ENCODE measurements at regions not wholly inside any gene's neighbourhood (a gene's known extent, or its start where the extent isn't known, plus 50 kb on each side); places are given as distances from the start of the nearest gene placed in this dataset.

DNA sequence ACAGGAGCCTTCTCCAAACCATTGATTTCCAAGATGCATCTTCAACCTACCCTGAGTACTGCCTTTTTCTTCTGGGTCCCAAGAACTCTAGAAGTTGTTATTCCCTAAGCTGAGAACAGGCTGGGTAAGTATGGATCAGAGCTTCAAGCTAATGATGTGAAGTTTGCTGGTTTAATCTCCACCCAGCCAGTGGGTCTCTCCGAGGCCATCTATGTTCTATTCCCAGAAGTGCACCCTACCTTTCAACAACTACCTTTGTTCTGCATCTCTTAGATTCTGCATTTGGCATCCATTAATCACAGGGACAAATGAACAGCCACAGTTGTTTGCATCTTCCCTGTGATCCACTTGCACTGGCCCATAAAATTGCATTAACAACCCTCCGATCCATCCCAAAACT, 246.2 kb downstream of the HIVEP2 start:
- Histone ChIP-seq H3K27me3 (replicated peaks in 1 of 4; ENCODE audit: control extremely low read depth in 1 of 4, control insufficient read depth in 3 of 4, insufficient read depth in 4 of 4, low read length in 3 of 4) (no peaks in the 10 kb centered on the region), H3K4me3 (ENCODE audit: control extremely low read depth in 1 of 5, extremely low read depth in 1 of 5, insufficient read depth in 1 of 5, low read depth in 2 of 5, low read length in 4 of 5) (no peak overlapping the region), H3K79me2 (ENCODE audit: control insufficient read depth, insufficient read depth, low read length) (no peaks in the 10 kb centered on the region), H4K20me1 (ENCODE audit: control insufficient read depth, insufficient read depth, low read length, poor library complexity, severe bottlenecking) (no peaks in the 10 kb centered on the region), H2AFZ (ENCODE audit: insufficient read depth, low read depth, low read length, poor library complexity, severe bottlenecking) (no peak overlapping the region), H3K27ac (ENCODE audit: low read length in 2 of 2) (no peak overlapping the region), H3K9me3 (ENCODE audit: control extremely low read depth in 1 of 3, control insufficient read depth in 2 of 3, insufficient read depth in 1 of 3, low read length in 2 of 3) (peaks cover 0 to 3% (median 0%) of the 10 kb centered on the region in 3 donors), H3K4me2 (replicated peaks; ENCODE audit: low read depth, low read length, poor library complexity, severe bottlenecking) (no peak overlapping the region), H3K4me1 (ENCODE audit: control insufficient read depth in 2 of 2, insufficient read depth in 2 of 2, low read length in 2 of 2) (peaks cover 23 to 24% of the 10 kb centered on the region in 2 donors), H3K36me3 (replicated peaks in 1 of 2; ENCODE audit: control extremely low read depth in 1 of 2, control insufficient read depth in 1 of 2, extremely low read depth in 1 of 2, insufficient read depth in 2 of 2, low read length in 1 of 2) (no peaks in the 10 kb centered on the region), H3K9ac (ENCODE audit: low read length) (no peak overlapping the region)
- ChIA-PET CTCF (interaction anchor here (0.9 to 9.7 kb wide), 5 partner anchors 19 to 729 kb away, joined by 3 to 159 read pairs (median 10); no protein-coding TSS in a partner anchor), POLR2A (no interaction called here)
- 90% methylated on average over 2 of the region's 2 CpGs for WGBS (ENCODE audit: insufficient coverage)
- H3K27ac Mint-ChIP-seq, result no peak overlapping the region
- TF ChIP-seq EZH2 (IDR thresholded peaks at IDR 0.05; ENCODE audit: borderline replicate concordance, insufficient read depth, low read depth, low read length, poor library complexity, severe bottlenecking), result no peak
- TF ChIP-seq, protein P1, sequence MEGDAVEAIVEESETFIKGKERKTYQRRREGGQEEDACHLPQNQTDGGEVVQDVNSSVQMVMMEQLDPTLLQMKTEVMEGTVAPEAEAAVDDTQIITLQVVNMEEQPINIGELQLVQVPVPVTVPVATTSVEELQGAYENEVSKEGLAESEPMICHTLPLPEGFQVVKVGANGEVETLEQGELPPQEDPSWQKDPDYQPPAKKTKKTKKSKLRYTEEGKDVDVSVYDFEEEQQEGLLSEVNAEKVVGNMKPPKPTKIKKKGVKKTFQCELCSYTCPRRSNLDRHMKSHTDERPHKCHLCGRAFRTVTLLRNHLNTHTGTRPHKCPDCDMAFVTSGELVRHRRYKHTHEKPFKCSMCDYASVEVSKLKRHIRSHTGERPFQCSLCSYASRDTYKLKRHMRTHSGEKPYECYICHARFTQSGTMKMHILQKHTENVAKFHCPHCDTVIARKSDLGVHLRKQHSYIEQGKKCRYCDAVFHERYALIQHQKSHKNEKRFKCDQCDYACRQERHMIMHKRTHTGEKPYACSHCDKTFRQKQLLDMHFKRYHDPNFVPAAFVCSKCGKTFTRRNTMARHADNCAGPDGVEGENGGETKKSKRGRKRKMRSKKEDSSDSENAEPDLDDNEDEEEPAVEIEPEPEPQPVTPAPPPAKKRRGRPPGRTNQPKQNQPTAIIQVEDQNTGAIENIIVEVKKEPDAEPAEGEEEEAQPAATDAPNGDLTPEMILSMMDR (IDR thresholded peaks at IDR 0.05), result no peak
- H3K4me1 Mint-ChIP-seq, result peaks cover 21% of the 10 kb centered on the region
- H3K4me3 Mint-ChIP-seq, result no peak overlapping the region
- intact Hi-C loops (cut with micrococcal nuclease), result no loop called here
- DNase-seq (no peak), ATAC-seq (ENCODE audit: low read depth) (no peak)
- H3K27me3 Mint-ChIP-seq, result no peaks in the 10 kb centered on the region
- H3K9me3 Mint-ChIP-seq (ENCODE audit: insufficient read depth), result no peaks in the 10 kb centered on the region

DNA sequence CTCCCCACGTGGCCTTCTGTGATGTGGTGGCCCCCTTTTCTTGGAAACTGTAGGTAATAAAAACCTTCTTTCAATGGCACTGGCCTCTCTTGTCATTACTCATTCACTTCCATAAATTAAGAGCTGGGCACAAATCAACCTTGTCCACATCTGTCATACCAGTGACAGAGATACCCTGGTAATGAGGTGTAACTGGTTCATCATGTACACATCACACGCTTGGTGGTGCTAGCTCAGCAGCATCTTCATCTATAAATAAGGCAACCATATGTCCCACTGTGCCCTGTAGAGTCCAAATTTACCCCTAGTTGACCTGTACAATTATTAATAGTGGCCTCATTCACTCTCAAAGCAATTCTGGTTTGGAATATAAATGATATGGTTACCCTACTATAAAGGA, 245.6 kb downstream of the HIVEP2 start:
- POLR2A ChIA-PET, result no interaction called here
- TF ChIP-seq, protein P1 (IDR thresholded peaks at IDR 0.05), result no peak
- no peaks in the 10 kb centered on the region for H3K27me3 ChIP-seq (replicated peaks in 1 of 4; ENCODE audit: control extremely low read depth in 1 of 4, control insufficient read depth in 3 of 4, insufficient read depth in 4 of 4, low read length in 3 of 4)
- no peaks in the 10 kb centered on the region for H3K9me3 Mint-ChIP-seq (ENCODE audit: insufficient read depth)
- peaks cover 0 to 3% (median 0%) of the 10 kb centered on the region in 3 donors for H3K9me3 ChIP-seq (ENCODE audit: control extremely low read depth in 1 of 3, control insufficient read depth in 2 of 3, insufficient read depth in 1 of 3, low read length in 2 of 3)
- H3K27me3 Mint-ChIP-seq, result no peaks in the 10 kb centered on the region
- no peak overlapping the region for H3K27ac Mint-ChIP-seq
- no peak overlapping the region for H3K4me3 Mint-ChIP-seq
- CTCF ChIA-PET, result interaction anchor here (0.9 to 9.7 kb wide), 4 partner anchors 133 to 729 kb away, joined by 3 to 159 read pairs (median 4); no protein-coding TSS in a partner anchor
- H3K4me3 ChIP-seq (ENCODE audit: control extremely low read depth in 1 of 5, extremely low read depth in 1 of 5, insufficient read depth in 1 of 5, low read depth in 2 of 5, low read length in 4 of 5), result no peak overlapping the region
- H3K79me2 ChIP-seq (ENCODE audit: control insufficient read depth, insufficient read depth, low read length), result no peaks in the 10 kb centered on the region
- H3K36me3 ChIP-seq (replicated peaks in 1 of 2; ENCODE audit: control extremely low read depth in 1 of 2, control insufficient read depth in 1 of 2, extremely low read depth in 1 of 2, insufficient read depth in 2 of 2, low read length in 1 of 2), result no peaks in the 10 kb centered on the region
- H4K20me1 ChIP-seq (ENCODE audit: control insufficient read depth, insufficient read depth, low read length, poor library complexity, severe bottlenecking), result no peaks in the 10 kb centered on the region
- intact Hi-C loops (cut with micrococcal nuclease), result no loop called here
- H3K4me2 ChIP-seq (replicated peaks; ENCODE audit: low read depth, low read length, poor library complexity, severe bottlenecking), result peak overlapping the region; percentile 12
- no peak overlapping the region for H3K27ac ChIP-seq (ENCODE audit: low read length in 2 of 2)
- ATAC-seq (ENCODE audit: low read depth), result no peak
- H2AFZ ChIP-seq (ENCODE audit: insufficient read depth, low read depth, low read length, poor library complexity, severe bottlenecking), result no peak overlapping the region
- peaks cover 21% of the 10 kb centered on the region for H3K4me1 Mint-ChIP-seq
- peaks cover 23 to 24% of the 10 kb centered on the region in 2 donors for H3K4me1 ChIP-seq (ENCODE audit: control insufficient read depth in 2 of 2, insufficient read depth in 2 of 2, low read length in 2 of 2)
- no peak overlapping the region for H3K9ac ChIP-seq (ENCODE audit: low read length)
- DNase-seq, result no peak
- WGBS (ENCODE audit: insufficient coverage), result no CpG with 5 or more reads among the region's 2 CpGs
